Astrocyte of the spinal cord (primary cell): ENCODE measurements at regions not wholly inside any gene's neighbourhood (a gene's known extent, or its start where the extent isn't known, plus 50 kb on each side); places are given as distances from the start of the nearest gene placed in this dataset.

Source experiments
- DNase-seq: peaks from one replicate; pipeline ENCODE4 v3.0.0; 2011; ENCODE audit warnings: low read depth, low spot score
- H3K4me3 ChIP-seq: 2 replicates; pipeline ENCODE4 v1.5.1; 2011; ENCODE audit warnings: low read depth, mild to moderate bottlenecking, low read length, moderate library complexity
- in situ Hi-C: cut with HindIII; loops from 2 replicates; pipeline ENCODE4 v1.10.0; 2017; ENCODE audit warnings: low sequenced_read_pairs
- TF ChIP-seq, protein P1 (sequence below): IDR thresholded peaks from 2 replicates; pipeline ENCODE4 v1.5.1; 2012; ENCODE audit warnings: low read depth, mild to moderate bottlenecking, low read length, inconsistent platforms

DNA sequence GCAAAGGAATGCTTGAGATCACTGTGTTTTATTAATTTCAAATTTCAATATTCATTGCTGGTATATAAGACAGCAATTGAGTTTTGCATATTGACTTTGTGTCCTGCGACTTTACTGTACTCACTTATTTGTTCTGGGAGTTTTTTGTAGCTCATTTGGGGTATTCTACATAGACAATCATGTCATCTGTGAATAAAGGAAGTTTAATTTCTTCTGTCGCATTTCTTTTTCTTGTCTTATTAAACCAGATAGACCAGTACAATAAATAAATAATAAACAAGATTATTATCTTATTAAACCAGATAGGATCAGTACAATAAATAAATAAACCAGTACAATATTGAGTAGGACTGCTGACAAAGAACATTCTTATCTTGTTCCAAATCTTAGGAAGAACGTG lies 448.2 kb downstream of the RPS24 start:
- DNase-seq = no peak
- TF ChIP-seq, protein P1, sequence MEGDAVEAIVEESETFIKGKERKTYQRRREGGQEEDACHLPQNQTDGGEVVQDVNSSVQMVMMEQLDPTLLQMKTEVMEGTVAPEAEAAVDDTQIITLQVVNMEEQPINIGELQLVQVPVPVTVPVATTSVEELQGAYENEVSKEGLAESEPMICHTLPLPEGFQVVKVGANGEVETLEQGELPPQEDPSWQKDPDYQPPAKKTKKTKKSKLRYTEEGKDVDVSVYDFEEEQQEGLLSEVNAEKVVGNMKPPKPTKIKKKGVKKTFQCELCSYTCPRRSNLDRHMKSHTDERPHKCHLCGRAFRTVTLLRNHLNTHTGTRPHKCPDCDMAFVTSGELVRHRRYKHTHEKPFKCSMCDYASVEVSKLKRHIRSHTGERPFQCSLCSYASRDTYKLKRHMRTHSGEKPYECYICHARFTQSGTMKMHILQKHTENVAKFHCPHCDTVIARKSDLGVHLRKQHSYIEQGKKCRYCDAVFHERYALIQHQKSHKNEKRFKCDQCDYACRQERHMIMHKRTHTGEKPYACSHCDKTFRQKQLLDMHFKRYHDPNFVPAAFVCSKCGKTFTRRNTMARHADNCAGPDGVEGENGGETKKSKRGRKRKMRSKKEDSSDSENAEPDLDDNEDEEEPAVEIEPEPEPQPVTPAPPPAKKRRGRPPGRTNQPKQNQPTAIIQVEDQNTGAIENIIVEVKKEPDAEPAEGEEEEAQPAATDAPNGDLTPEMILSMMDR = no peak
- no peak overlapping the region for H3K4me3 ChIP-seq
- in situ Hi-C loops = no loop called here

DNA sequence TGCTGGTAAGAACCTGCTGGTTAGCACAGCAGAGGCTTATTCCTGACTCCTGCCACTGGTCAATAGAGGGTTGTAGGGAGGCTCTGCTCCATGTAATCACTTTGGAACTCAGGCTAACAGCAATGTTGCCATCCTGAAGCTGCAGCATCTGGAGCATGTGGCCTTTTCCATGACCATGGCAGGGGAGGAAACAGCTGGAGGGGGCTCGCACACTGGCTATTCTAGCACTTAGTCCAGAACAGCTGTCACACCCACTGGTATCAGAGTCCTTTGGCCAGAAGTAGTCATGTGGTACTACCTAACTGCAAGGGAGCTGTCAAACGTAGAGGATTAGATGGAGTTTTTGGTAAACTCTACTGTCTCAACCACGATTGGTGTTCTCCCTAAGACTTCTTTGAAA lies 450.0 kb downstream of the RPS24 start:
- in situ Hi-C loops = no loop called here
- no peak for DNase-seq
- TF ChIP-seq, protein P1 = no peak
- no peak overlapping the region for H3K4me3 ChIP-seq

DNA sequence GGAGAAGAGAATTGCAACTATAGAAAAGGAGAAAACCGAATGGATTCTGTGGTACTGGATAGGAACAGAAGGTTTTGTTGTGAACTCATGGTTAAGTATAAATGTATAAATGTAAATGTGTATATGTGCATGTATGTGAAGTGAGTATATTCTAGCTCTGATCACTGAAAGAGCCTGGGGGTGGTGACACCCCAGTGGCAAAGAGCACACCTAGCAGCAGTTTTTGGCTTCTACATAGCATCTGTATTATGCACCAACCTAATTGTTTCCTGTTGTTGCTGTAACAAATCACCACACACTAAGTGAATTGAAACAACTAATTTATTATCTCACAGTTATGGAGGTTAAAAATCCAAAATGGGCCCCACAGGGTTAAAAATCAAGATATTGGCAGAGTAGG lies 455.4 kb downstream of the RPS24 start:
- TF ChIP-seq, protein P1 = no peak
- H3K4me3 ChIP-seq = no peak overlapping the region
- DNase-seq = no peak
- in situ Hi-C loops = no loop called here

DNA sequence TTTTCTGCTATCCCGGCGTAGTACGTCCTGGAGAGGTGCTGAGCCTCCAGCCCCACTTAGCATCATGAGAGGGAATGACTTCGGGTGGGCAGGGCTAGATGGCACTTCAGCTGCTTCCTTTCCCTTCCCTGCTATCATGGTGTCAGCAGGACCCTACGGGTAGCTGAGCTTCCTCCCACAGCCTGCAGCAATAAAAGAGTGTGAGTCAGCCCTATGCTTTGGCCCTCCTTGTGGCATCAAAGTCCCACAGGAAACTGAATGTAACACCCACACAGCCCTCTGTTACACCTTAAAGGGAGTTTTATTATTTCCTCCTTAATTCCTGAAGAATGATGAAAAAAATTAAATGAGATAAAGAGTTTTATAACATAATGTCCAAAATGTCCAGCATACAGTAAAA lies 458.1 kb downstream of the RPS24 start:
- in situ Hi-C loops = no loop called here
- TF ChIP-seq, protein P1 = no peak
- DNase-seq = no peak
- H3K4me3 ChIP-seq = no peak overlapping the region

DNA sequence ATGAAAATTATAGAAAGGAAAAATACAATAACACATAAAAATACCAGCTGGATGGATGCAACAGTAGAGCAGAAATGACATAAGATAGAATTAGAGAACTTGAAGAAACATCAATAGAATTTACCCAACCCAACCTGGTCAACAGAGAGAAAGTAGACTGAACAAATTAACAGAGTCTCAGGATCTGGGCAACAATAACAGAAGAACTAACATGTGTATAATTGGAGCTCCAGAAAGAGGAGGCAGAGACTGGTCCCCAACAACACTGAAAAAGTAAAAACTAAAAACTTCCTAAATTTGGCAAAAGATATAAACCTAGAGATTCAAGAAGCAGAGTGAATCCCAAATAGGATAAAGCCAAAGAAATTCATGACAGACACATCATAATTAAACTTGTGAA lies 458.8 kb downstream of the RPS24 start:
- in situ Hi-C loops = no loop called here
- TF ChIP-seq, protein P1 = no peak
- no peak for DNase-seq
- H3K4me3 ChIP-seq = no peak overlapping the region

DNA sequence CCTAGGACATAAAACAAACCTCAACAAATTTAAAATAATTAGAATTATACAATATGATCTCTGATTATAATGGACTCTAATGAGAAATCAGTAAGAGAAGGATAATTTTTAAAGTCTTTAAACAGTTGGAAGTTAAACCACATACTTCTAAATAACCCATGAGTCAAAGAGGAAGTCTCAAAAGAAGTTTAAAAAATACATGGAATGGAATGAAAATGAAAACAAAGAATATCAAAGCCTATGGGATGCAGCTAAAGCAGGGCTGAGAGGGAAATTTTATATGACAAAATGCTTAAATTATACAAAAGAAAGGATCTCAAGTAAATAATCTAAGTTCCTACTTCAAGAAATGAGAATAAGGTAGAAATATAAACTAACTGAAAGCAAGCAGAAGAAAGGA lies 460.5 kb downstream of the RPS24 start:
- DNase-seq = no peak
- in situ Hi-C loops = no loop called here
- no peak overlapping the region for H3K4me3 ChIP-seq
- TF ChIP-seq, protein P1 = no peak
